Endodermal cell (in vitro differentiated cells): ENCODE measurements at regions not wholly inside any gene's neighbourhood (a gene's known extent, or its start where the extent isn't known, plus 50 kb on each side); places are given as distances from the start of the nearest gene placed in this dataset.
"Not testable (repeated sequence)": the region's sequence is repeated elsewhere in the genome, so short reads cannot be mapped to it uniquely, and the experiment has no call there.

Experiments used
- DNase-seq: peaks from one replicate; pipeline ENCODE4 v3.0.0-alpha.2; 2017
- H3K27ac ChIP-seq: 2 replicates; pipeline ENCODE4 v1.5.1; 2013; ENCODE audit warnings: mild to moderate bottlenecking, low read depth, low read length, moderate library complexity
- H3K27me3 ChIP-seq: 2 replicates; pipeline ENCODE4 v1.6.1; 2013; ENCODE audit warnings: mild to moderate bottlenecking, low read length, moderate library complexity; ENCODE audit not compliant: insufficient read depth, control insufficient read depth, poor library complexity, severe bottlenecking
- H3K36me3 ChIP-seq: 2 replicates; pipeline ENCODE4 v1.7.0; 2013; ENCODE audit warnings: mild to moderate bottlenecking, low read length, moderate library complexity; ENCODE audit not compliant: control insufficient read depth, insufficient read depth
- H3K4me1 ChIP-seq: one replicate; pipeline ENCODE4 v1.7.0; 2013; ENCODE audit warnings: low read length; ENCODE audit not compliant: control insufficient read depth, insufficient read depth
- H3K4me3 ChIP-seq: 2 replicates; pipeline ENCODE4 v1.5.1; 2013; ENCODE audit warnings: mild to moderate bottlenecking, low read length, moderate library complexity
- H3K9ac ChIP-seq: 2 replicates; pipeline ENCODE4 v1.6.1; 2013; ENCODE audit warnings: mild to moderate bottlenecking, low read length, moderate library complexity; ENCODE audit not compliant: poor library complexity, severe bottlenecking; ENCODE audit errors: extremely low read depth
- H3K9me3 ChIP-seq: 2 replicates; pipeline ENCODE4 v1.6.1; 2013; ENCODE audit warnings: mild to moderate bottlenecking, low read length, moderate library complexity; ENCODE audit not compliant: control insufficient read depth
- H3K27ac Mint-ChIP-seq: 2 replicates; pipeline ENCODE4 v1.8.0; 2020; ENCODE audit warnings: mixed read lengths
- H3K27me3 Mint-ChIP-seq: 2 replicates; pipeline ENCODE4 v1.8.0; 2021; ENCODE audit warnings: mild to moderate bottlenecking, mixed read lengths; ENCODE audit not compliant: insufficient read depth
- H3K36me3 Mint-ChIP-seq: 2 replicates; pipeline ENCODE4 v1.8.0; 2020; ENCODE audit warnings: low read depth, mixed read lengths
- H3K4me1 Mint-ChIP-seq: 2 replicates; pipeline ENCODE4 v1.8.0; 2020; ENCODE audit warnings: mixed read lengths
- H3K4me3 Mint-ChIP-seq: 2 replicates; pipeline ENCODE4 v1.8.0; 2020; ENCODE audit warnings: mild to moderate bottlenecking, moderate library complexity, mixed read lengths
- H3K9me3 Mint-ChIP-seq: 2 replicates; pipeline ENCODE4 v1.8.0; 2020; ENCODE audit warnings: mild to moderate bottlenecking, mixed read lengths
- WGBS, 2 experiments: methylation state at CpG; one replicate each; pipeline versions ENCODE4 v1.1.5 to v1.1.7; 2013; ENCODE audit warnings: missing lambda C conversion rate in 2 of 2, mixed read lengths in 1 of 2; ENCODE audit not compliant: insufficient coverage in 1 of 2, insufficient read length in 1 of 2; 5-methylcytosine and 5-hydroxymethylcytosine counted together
- TF ChIP-seq, protein P1 (sequence below): fragments of 200-600 bp; sonication (generic); conservative IDR thresholded peaks from 2 replicates; pipeline ENCODE4 v1.5.0; 2021; ENCODE audit warnings: antibody characterized with exemption, mild to moderate bottlenecking

DNA sequence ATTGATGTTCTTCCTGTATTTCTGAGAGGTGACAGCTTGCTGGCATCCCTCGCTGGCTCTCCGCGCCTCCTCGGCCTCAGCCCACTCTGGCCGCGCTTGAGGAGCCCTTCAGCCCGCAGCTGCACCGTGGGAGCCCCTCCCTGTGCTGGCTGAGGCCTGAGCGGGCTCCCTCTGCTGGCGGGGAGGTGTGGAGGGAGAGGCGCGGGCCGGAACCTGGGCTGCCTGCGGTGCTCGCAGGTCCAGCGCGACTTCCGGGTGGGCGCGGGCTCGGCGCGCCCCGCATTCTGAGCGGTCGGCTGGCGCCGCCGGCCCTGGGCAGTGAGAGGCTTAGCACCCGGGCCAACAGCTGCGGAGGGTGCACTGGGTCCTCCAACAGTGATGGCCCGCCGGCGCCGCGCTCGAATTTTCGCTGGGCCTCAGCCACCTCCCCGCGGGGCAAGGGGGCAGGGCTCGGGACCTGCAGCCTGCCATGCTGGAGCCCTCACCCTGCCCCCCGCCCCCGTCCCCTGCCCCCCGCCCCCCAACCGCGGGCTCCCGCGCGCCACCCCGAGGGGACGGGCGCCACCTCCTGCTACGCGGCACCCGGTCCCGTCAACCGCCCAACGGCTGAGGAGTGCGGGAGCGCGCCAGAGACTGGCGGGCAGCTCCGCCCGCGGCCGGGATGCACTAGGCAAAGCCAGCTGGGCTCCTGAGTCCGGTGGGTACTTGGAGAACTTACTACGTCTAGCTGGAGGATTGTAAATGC, 1353.4 kb upstream of the CDH18 start:
- H3K4me1 ChIP-seq, H3K27me3 ChIP-seq, H3K27ac ChIP-seq, H3K4me3 ChIP-seq, H3K27me3 Mint-ChIP-seq, H3K36me3 Mint-ChIP-seq, H3K36me3 ChIP-seq, H3K9me3 Mint-ChIP-seq, H3K27ac Mint-ChIP-seq, H3K9me3 ChIP-seq, H3K9ac ChIP-seq, H3K4me1 Mint-ChIP-seq: not testable (repeated sequence)
- H3K4me3 Mint-ChIP-seq: peak overlapping the region; percentile 58
- TF ChIP-seq, protein P1, sequence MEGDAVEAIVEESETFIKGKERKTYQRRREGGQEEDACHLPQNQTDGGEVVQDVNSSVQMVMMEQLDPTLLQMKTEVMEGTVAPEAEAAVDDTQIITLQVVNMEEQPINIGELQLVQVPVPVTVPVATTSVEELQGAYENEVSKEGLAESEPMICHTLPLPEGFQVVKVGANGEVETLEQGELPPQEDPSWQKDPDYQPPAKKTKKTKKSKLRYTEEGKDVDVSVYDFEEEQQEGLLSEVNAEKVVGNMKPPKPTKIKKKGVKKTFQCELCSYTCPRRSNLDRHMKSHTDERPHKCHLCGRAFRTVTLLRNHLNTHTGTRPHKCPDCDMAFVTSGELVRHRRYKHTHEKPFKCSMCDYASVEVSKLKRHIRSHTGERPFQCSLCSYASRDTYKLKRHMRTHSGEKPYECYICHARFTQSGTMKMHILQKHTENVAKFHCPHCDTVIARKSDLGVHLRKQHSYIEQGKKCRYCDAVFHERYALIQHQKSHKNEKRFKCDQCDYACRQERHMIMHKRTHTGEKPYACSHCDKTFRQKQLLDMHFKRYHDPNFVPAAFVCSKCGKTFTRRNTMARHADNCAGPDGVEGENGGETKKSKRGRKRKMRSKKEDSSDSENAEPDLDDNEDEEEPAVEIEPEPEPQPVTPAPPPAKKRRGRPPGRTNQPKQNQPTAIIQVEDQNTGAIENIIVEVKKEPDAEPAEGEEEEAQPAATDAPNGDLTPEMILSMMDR: peak; percentile 67
- peak; percentile 38 for DNase-seq
- WGBS, 2 experiments: 57% methylated on average over 9 of the region's 68 CpGs; no CpG with 5 or more reads in 1 of the 2 experiments

DNA sequence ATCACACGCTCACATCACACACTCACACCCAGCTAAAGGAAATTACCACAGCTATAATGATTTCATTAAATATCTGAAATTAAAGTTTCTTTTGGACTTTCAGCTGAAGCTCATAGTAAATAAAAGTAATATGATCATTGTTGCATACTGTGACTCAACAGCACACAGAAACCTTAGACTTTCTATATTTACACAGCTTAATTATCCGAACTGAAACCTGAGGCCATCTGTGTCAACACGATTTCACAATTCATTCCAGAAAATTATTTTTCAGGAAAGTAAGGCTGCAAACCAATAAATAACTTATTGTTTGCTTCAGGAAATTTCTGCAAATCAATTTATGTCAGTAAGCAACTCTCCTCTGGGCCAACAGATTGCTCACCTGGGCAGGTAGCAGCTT, 1352.2 kb upstream of the CDH18 start:
- not testable (repeated sequence) for H3K4me3 Mint-ChIP-seq, H3K4me1 ChIP-seq, H3K4me3 ChIP-seq, H3K27me3 ChIP-seq, H3K36me3 Mint-ChIP-seq, H3K36me3 ChIP-seq, DNase-seq, H3K27ac ChIP-seq, H3K27me3 Mint-ChIP-seq, H3K9me3 Mint-ChIP-seq, H3K9ac ChIP-seq, H3K27ac Mint-ChIP-seq, H3K4me1 Mint-ChIP-seq, H3K9me3 ChIP-seq
- WGBS, 2 experiments: 92% methylated on average over 2 of the region's 3 CpGs; no CpG with 5 or more reads in 1 of the 2 experiments

DNA sequence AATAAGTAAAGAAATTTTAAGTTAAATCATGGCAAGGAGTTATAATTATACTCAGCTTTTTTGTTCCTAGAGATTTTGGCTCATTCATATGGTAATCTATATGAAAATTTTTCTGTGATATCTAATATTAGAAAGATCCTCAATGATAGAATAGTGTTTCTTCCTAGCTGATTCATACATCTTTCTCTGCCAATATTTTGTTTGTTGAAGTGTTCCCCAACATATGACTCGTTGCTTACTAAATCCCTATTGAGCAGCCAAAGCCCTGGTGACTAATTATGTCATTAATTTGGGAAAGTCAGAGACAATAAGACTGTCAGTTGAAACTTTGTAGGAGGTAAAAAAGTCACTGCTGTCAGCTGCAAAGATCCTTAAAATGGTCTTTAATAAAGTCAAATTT, 1348.5 kb upstream of the CDH18 start:
- not testable (repeated sequence) for H3K36me3 Mint-ChIP-seq, DNase-seq
- WGBS, 2 experiments: no CpG with 5 or more reads among the region's 1 CpG

DNA sequence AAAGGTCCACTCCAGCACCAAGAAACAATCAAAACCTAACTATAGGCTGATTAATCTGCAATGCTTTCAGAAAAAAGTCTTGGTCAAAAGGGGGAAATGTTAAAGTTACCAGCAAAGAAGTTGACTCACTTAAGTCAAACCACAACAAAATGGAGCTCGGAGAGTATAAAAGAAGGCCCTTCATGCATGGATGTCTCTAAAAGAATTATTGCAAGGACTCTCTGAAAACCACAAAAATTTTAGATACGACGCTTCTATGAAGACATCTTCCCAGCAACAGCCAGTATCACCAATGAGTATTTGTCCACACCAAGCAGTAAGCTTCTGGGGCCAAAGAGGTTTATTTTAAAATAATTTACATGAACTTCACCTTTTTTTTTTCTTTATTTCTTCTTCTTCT, 1327.4 kb upstream of the CDH18 start:
- not testable (repeated sequence) for H3K27ac Mint-ChIP-seq, H3K4me1 Mint-ChIP-seq, H3K36me3 Mint-ChIP-seq, H3K9me3 Mint-ChIP-seq, DNase-seq, H3K4me3 ChIP-seq, H3K27me3 ChIP-seq, H3K9ac ChIP-seq, H3K36me3 ChIP-seq, H3K27ac ChIP-seq, H3K9me3 ChIP-seq, H3K4me3 Mint-ChIP-seq, H3K27me3 Mint-ChIP-seq, H3K4me1 ChIP-seq
- 90 to 93% methylated on average over 3 of the region's 3 CpGs for WGBS, 2 experiments

More for the DNA sequence above, 1348.5 kb upstream of the CDH18 start:
- H3K9ac ChIP-seq, H3K4me3 ChIP-seq, H3K27me3 ChIP-seq, H3K27ac Mint-ChIP-seq, H3K4me3 Mint-ChIP-seq, H3K4me1 Mint-ChIP-seq, H3K4me1 ChIP-seq, H3K36me3 ChIP-seq, H3K9me3 Mint-ChIP-seq, H3K9me3 ChIP-seq, H3K27ac ChIP-seq, H3K27me3 Mint-ChIP-seq: not testable (repeated sequence)

DNA sequence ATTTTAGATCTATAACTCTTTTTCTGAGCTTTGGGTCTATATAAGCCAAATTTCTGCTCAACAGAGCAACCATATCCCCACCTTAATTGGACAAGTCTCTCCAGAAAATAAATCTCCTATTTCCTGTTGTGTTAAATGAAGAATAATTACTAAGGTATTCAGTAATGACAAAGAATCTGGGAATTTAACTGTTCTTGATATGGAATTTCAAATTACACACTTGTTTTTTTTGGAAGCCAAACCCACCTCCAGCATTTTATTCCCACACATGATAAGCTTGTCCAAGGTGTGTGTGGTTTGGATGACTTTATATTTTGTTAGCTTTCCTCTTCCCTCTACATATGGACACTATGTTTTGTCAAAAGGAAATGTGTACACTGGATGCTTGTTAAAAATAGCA, 1313.2 kb upstream of the CDH18 start:
- H3K27ac Mint-ChIP-seq, H3K36me3 ChIP-seq, H3K9me3 Mint-ChIP-seq, H3K9ac ChIP-seq, H3K4me1 ChIP-seq, H3K27me3 Mint-ChIP-seq, H3K36me3 Mint-ChIP-seq, H3K4me3 ChIP-seq, H3K9me3 ChIP-seq, H3K27me3 ChIP-seq, H3K27ac ChIP-seq, H3K4me3 Mint-ChIP-seq, DNase-seq, H3K4me1 Mint-ChIP-seq: not testable (repeated sequence)

DNA sequence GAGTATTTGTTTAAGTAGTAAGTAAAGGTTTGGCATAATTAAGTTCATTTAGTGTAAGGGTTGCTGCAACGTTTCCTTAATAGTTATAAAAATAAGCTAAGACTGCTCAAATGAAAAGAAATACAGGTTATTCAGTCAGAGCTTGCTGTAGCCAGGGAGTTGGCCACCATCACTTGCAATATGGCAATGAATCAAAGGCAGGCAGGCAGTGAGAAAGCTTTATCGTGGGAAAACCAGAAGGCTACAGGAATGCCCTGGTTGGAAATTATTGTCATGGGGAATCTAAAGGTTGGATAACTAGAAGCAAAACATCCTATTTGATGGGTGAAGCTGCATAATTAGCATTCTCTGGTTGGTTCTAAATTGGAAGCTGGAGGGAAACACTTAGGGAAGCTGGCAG, 1286.4 kb upstream of the CDH18 start:
- H3K27me3 Mint-ChIP-seq, H3K27me3 ChIP-seq, H3K36me3 ChIP-seq, H3K4me1 ChIP-seq, H3K9me3 Mint-ChIP-seq, H3K4me3 Mint-ChIP-seq, H3K9ac ChIP-seq, H3K27ac Mint-ChIP-seq, H3K27ac ChIP-seq, H3K36me3 Mint-ChIP-seq, DNase-seq, H3K4me1 Mint-ChIP-seq, H3K9me3 ChIP-seq, H3K4me3 ChIP-seq: not testable (repeated sequence)
- WGBS, 2 experiments: 88% methylated on average over 2 of the region's 2 CpGs; no CpG with 5 or more reads in 1 of the 2 experiments
